ENCODE measurements at regions not wholly inside any gene's neighbourhood (a gene's known extent, or its start where the extent isn't known, plus 50 kb on each side); places are given as distances from the start of the nearest gene placed in this dataset.
"Not testable (repeated sequence)": the region's sequence is repeated elsewhere in the genome, so short reads cannot be mapped to it uniquely, and the experiment has no call there.

DNA sequence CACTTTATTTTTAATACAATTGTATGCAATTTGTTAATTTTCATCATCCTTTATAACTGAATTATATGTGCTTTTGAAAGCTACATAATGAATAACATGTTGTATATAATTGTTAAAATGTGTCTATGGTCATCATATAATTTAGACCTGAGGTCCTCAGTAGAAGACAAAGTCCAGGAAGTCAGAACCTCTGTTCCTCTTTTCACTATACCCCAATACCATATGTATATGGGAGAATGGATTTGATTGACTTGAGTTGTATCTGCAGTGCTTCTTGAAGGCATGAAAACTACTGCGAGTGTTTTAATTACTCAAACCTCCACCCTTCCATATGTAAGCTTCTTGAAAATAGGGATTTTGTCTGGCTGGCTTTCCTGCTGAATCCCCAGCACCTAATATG is 140.7 kb upstream of the NEDD9 start:
- H3K9ac ChIP-seq (ENCODE audit: insufficient read depth in 1 of 2, low read length in 2 of 2): no peak overlapping the region
- H3K36me3 ChIP-seq (ENCODE audit: control insufficient read depth in 4 of 4, insufficient read depth in 4 of 4, low read length in 4 of 4): no peaks in the 10 kb centered on the region
- H3K9me3 ChIP-seq (ENCODE audit: control insufficient read depth in 4 of 4, insufficient read depth in 3 of 4, low read length in 3 of 4): no peaks in the 10 kb centered on the region
- no peak for ATAC-seq (ENCODE audit: insufficient read depth, low FRiP score)
- DNase-seq: no peak
- peaks cover 0 to 6% (median 0%) of the 10 kb centered on the region in 5 donors for H3K4me1 ChIP-seq (ENCODE audit: control insufficient read depth in 5 of 5, insufficient read depth in 5 of 5, low read length in 5 of 5)
- H3K27me3 ChIP-seq (ENCODE audit: control insufficient read depth in 3 of 3, insufficient read depth in 3 of 3, low read length in 2 of 3): no peaks in the 10 kb centered on the region
- WGBS, 2 donors: 87 to 92% methylated on average over 1 of the region's 1 CpG
- TF ChIP-seq, protein P1, sequence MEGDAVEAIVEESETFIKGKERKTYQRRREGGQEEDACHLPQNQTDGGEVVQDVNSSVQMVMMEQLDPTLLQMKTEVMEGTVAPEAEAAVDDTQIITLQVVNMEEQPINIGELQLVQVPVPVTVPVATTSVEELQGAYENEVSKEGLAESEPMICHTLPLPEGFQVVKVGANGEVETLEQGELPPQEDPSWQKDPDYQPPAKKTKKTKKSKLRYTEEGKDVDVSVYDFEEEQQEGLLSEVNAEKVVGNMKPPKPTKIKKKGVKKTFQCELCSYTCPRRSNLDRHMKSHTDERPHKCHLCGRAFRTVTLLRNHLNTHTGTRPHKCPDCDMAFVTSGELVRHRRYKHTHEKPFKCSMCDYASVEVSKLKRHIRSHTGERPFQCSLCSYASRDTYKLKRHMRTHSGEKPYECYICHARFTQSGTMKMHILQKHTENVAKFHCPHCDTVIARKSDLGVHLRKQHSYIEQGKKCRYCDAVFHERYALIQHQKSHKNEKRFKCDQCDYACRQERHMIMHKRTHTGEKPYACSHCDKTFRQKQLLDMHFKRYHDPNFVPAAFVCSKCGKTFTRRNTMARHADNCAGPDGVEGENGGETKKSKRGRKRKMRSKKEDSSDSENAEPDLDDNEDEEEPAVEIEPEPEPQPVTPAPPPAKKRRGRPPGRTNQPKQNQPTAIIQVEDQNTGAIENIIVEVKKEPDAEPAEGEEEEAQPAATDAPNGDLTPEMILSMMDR (IDR thresholded peaks at IDR 0.05; ENCODE audit: control extremely low read depth, extremely low read depth): no peak
- H3K27ac ChIP-seq (ENCODE audit: low read depth in 1 of 2, low read length in 1 of 2): no peak overlapping the region
- no peak overlapping the region for H3K4me3 ChIP-seq

GRCh38 chr6:11372186-11372790 is 139.8 kb upstream of the NEDD9 start:
- not testable (repeated sequence) for H3K4me1 ChIP-seq (ENCODE audit: control insufficient read depth in 5 of 5, insufficient read depth in 5 of 5, low read length in 5 of 5); H3K27ac ChIP-seq (ENCODE audit: low read depth in 1 of 2, low read length in 1 of 2); H3K9ac ChIP-seq (ENCODE audit: insufficient read depth in 1 of 2, low read length in 2 of 2); ATAC-seq (ENCODE audit: insufficient read depth, low FRiP score); H3K9me3 ChIP-seq (ENCODE audit: control insufficient read depth in 4 of 4, insufficient read depth in 3 of 4, low read length in 3 of 4); H3K4me3 ChIP-seq; DNase-seq; H3K27me3 ChIP-seq (ENCODE audit: control insufficient read depth in 3 of 3, insufficient read depth in 3 of 3, low read length in 2 of 3); H3K36me3 ChIP-seq (ENCODE audit: control insufficient read depth in 4 of 4, insufficient read depth in 4 of 4, low read length in 4 of 4)

DNA sequence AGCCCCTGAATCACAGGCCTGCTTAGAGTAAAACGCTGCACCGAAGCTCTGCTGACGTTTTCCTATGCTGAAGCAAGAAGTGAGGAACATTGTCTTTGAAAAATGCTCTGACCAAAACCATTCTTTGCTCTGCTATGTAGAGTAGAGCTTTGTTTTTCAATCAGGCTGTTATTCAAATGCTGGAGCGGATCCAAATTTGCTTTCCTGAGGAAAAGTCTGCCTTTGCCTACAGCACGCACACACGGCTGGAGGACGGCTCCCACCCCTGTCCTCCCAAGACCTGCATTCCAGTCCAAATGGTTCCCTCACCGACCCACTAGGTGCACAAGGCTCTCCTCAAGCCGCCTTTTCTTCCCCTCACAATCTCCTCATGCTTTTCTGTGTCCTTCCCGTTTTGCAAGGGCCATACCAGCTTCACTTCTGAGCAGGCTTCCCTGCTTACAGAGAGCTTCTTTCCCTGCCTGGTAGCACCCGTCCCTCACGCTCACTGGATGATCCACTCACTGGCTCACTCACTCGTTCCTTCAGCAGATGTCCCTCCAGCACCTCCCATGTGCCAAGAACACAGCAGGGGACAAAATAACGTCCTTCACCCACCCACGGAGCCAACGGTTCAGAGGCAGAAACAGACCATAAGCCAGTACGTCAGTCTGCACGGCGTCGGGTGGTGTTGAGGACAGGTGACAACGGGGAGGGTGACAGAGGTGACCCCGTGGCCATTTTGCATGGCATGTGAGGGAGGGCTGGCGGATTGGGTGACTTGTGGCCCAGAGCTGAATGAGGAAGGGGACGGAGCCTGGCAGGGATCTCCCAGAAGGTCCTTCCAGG is 137.9 kb upstream of the NEDD9 start:
- no peak overlapping the region for H3K9ac ChIP-seq (ENCODE audit: insufficient read depth in 1 of 2, low read length in 2 of 2)
- H3K36me3 ChIP-seq (ENCODE audit: control insufficient read depth in 4 of 4, insufficient read depth in 4 of 4, low read length in 4 of 4): no peaks in the 10 kb centered on the region
- no peak overlapping the region for H3K4me3 ChIP-seq
- WGBS, 2 donors: 74 to 78% methylated on average over 24 of the region's 24 CpGs
- TF ChIP-seq, protein P1 (IDR thresholded peaks at IDR 0.05; ENCODE audit: control extremely low read depth, extremely low read depth): no peak
- peak overlapping the region; percentile 61 to 79 for H3K27ac ChIP-seq (ENCODE audit: low read depth in 1 of 2, low read length in 1 of 2)
- ATAC-seq (ENCODE audit: insufficient read depth, low FRiP score): no peak
- DNase-seq: peak in 2 of 3 donors; percentile 55 to 77
- no peaks in the 10 kb centered on the region for H3K27me3 ChIP-seq (ENCODE audit: control insufficient read depth in 3 of 3, insufficient read depth in 3 of 3, low read length in 2 of 3)
- no peaks in the 10 kb centered on the region for H3K9me3 ChIP-seq (ENCODE audit: control insufficient read depth in 4 of 4, insufficient read depth in 3 of 4, low read length in 3 of 4)
- H3K4me1 ChIP-seq (ENCODE audit: control insufficient read depth in 5 of 5, insufficient read depth in 5 of 5, low read length in 5 of 5): peaks cover 0 to 14% (median 5%) of the 10 kb centered on the region in 5 donors

GRCh38 chr6:11368760-11369159 is 136.3 kb upstream of the NEDD9 start:
- TF ChIP-seq, protein P1 (IDR thresholded peaks at IDR 0.05; ENCODE audit: control extremely low read depth, extremely low read depth): no peak
- H3K27me3 ChIP-seq (ENCODE audit: control insufficient read depth in 3 of 3, insufficient read depth in 3 of 3, low read length in 2 of 3): no peaks in the 10 kb centered on the region
- no peak overlapping the region for H3K9ac ChIP-seq (ENCODE audit: insufficient read depth in 1 of 2, low read length in 2 of 2)
- no peak overlapping the region for H3K4me3 ChIP-seq
- no peaks in the 10 kb centered on the region for H3K9me3 ChIP-seq (ENCODE audit: control insufficient read depth in 4 of 4, insufficient read depth in 3 of 4, low read length in 3 of 4)
- peak overlapping the region in 1 of 2 donors; percentile 38 for H3K27ac ChIP-seq (ENCODE audit: low read depth in 1 of 2, low read length in 1 of 2)
- ATAC-seq (ENCODE audit: insufficient read depth, low FRiP score) (no peak), DNase-seq (no peak)
- WGBS, 2 donors: 56 to 88% methylated on average over 1 of the region's 1 CpG
- peaks cover 0 to 18% (median 9%) of the 10 kb centered on the region in 5 donors for H3K4me1 ChIP-seq (ENCODE audit: control insufficient read depth in 5 of 5, insufficient read depth in 5 of 5, low read length in 5 of 5)
- no peaks in the 10 kb centered on the region for H3K36me3 ChIP-seq (ENCODE audit: control insufficient read depth in 4 of 4, insufficient read depth in 4 of 4, low read length in 4 of 4)
